ENCODE measurements at regions not wholly inside any gene's neighbourhood (a gene's known extent, or its start where the extent isn't known, plus 50 kb on each side); places are given as distances from the start of the nearest gene placed in this dataset.

DNA sequence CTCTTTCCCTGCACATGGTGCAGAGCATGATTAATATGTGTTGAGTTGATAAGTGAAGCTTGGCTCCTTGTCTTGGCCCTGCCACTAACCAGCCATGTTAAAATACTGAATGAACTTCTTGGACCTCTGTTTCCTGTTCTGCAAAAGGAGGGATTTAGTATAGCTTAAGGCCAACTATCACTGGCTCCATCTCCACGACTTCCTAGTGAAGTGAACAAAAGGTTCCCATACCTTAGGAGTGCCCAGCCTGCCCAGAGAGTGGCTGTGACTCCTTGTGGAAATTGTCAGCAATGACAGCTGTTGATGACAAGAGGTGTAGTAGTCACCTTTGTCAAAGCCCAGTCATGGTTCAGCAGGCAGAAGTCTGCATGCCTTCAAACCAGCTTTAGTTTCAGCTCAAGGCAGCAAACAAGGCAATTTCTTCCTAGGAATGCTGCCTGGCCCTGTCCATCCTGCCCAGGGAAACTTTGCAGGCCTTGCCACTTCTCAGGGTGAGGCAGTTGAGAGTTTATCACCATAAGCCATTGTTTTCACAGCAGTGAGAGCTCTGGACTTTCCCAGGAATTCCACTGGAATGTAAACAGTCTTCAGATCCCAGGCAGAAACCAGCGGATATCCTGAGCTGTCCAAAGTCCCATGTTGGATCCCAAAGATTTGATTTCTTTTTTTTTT is 169.7 kb upstream of the TNFAIP3 start:
- Histone ChIP-seq H3K79me1 (ENCODE audit: low read depth in 1 of 2, low read length in 2 of 2) (no peaks in the 10 kb centered on the region), H2AFZ (replicated peaks; ENCODE audit: low read length, poor library complexity) (peak overlapping the region; percentile 47), H3K14ac (replicated peaks; ENCODE audit: low read depth, low read length) (0 out of 2 replicates have a peak overlapping the region, but pooled peaks have one; percentile 38), H2BK120ac (ENCODE audit: low read depth, low read length) (peak overlapping the region; percentile 43; the same call in 1 of the 2 replicates), H3K9ac (ENCODE audit: low read depth, low read length) (no peak overlapping the region), H3K56ac (ENCODE audit: extremely low read depth, insufficient read depth, low read length) (no peak overlapping the region), H3K9me1 (ENCODE audit: insufficient read depth, low read length) (peaks cover 12% of the 10 kb centered on the region), H4K20me1 (ENCODE audit: insufficient read depth, low read length) (no peaks in the 10 kb centered on the region), H4K5ac (ENCODE audit: low read depth, low read length) (no peak overlapping the region), H2BK15ac (ENCODE audit: low read depth, low read length) (no peak overlapping the region; the same call in 2 of the 3 replicates), H3K4me1 (ENCODE audit: control insufficient read depth, insufficient read depth, low read length) (peaks cover 7% of the 10 kb centered on the region), H3K27ac (ENCODE audit: insufficient read depth, low read length) (no peak overlapping the region), H2AK9ac (replicated peaks; ENCODE audit: low read depth, low read length, poor library complexity) (peak overlapping the region; percentile 31), H3K18ac (ENCODE audit: low read depth, low read length) (no peak overlapping the region), H3K9me3 (ENCODE audit: control insufficient read depth, insufficient read depth, low read length) (no peaks in the 10 kb centered on the region), H4K8ac (ENCODE audit: low read depth in 2 of 2, low read length in 2 of 2) (no peak overlapping the region), H3K27me3 (ENCODE audit: control insufficient read depth, insufficient read depth, low read length) (no peaks in the 10 kb centered on the region), H2AK5ac (ENCODE audit: low read depth, low read length) (peak overlapping the region; percentile 18; the same call in 1 of the 2 replicates), H2BK20ac (ENCODE audit: low read depth, low read length) (peak overlapping the region; percentile 20; the same call in 1 of the 2 replicates), H3K23ac (ENCODE audit: low read depth, low read length) (0 out of 2 replicates have a peak overlapping the region, but pooled peaks have one; percentile 36), H3K4me2 (ENCODE audit: low read depth, low read length) (no peak overlapping the region), H2BK5ac (ENCODE audit: low read depth, low read length, poor library complexity, severe bottlenecking) (no peak overlapping the region), H3K36me3 (ENCODE audit: control insufficient read depth, insufficient read depth, low read length) (no peaks in the 10 kb centered on the region), H3K4ac (ENCODE audit: low read depth, low read length) (peak overlapping the region; percentile 55; the same call in 1 of the 2 replicates), H4K91ac (ENCODE audit: insufficient read depth, low read depth, low read length) (no peak overlapping the region), H3K4me3 (ENCODE audit: insufficient read depth, low read depth, low read length) (no peak overlapping the region)
- DNase-seq (peak; percentile 84), ATAC-seq (ENCODE audit: low read depth) (peak; percentile 87)
- intact Hi-C loops (cut with micrococcal nuclease): no loop called here
- in situ Hi-C loops (cut with MboI; ENCODE audit: low sequenced_read_pairs): no loop called here
- ChIA-PET POLR2A (ENCODE audit: unreplicated experiment) (interaction anchor here (0.6 kb wide), 1 partner anchor 195 kb away, joined by 5 read pairs; no protein-coding TSS in a partner anchor), CTCF (interaction anchor here (0.6 to 1.2 kb wide), 6 partner anchors 9 to 843 kb away, joined by 3 to 4 read pairs (median 3); no protein-coding TSS in a partner anchor)
- 0 out of 2 replicates have a peak, but pooled peaks have one; percentile 9 for TF ChIP-seq BHLHE40 (IDR thresholded peaks at IDR 0.05; ENCODE audit: low read depth, low read length)
- no peak for TF ChIP-seq SMC3 (IDR thresholded peaks at IDR 0.05; ENCODE audit: low read depth, low read length)
- dilution Hi-C loops (cut with HindIII; ENCODE audit: low sequenced_read_pairs, unreplicated experiment): no loop called here
- no CpG with 5 or more reads among the region's 2 CpGs for WGBS, 2 experiments (ENCODE audit: extremely low coverage in 2 of 2, insufficient read length in 1 of 2)
- BruUV-seq (replicated peaks): no TSS peak
